Colonic mucosa (tissue), 4 donors: ENCODE measurements at regions not wholly inside any gene's neighbourhood (a gene's known extent, or its start where the extent isn't known, plus 50 kb on each side); places are given as distances from the start of the nearest gene placed in this dataset.
"Not testable (repeated sequence)": the region's sequence is repeated elsewhere in the genome, so short reads cannot be mapped to it uniquely, and the experiment has no call there.

Experiments used
- DNase-seq: peaks from one replicate; pipeline ENCODE4 v3.0.0-alpha.2; 2020
- H3K27ac ChIP-seq: fragments of 200-600 bp; one replicate; pipeline ENCODE4 v1.8.0; 2021
- H3K27me3 ChIP-seq: fragments of 200-600 bp; one replicate; pipeline ENCODE4 v1.8.0; 2021
- H3K36me3 ChIP-seq: fragments of 200-600 bp; one replicate; pipeline ENCODE4 v1.8.0; 2021
- H3K4me1 ChIP-seq: fragments of 200-600 bp; one replicate; pipeline ENCODE4 v1.8.0; 2021; ENCODE audit warnings: mild to moderate bottlenecking
- H3K4me3 ChIP-seq: fragments of 200-600 bp; one replicate; pipeline ENCODE4 v1.8.0; 2021
- H3K9ac ChIP-seq, 2 donors: one replicate each; pipeline ENCODE4 v1.7.0; 2013; ENCODE audit warnings: control low read depth in 2 of 2, low read depth in 2 of 2, low read length in 2 of 2
- H3K9me3 ChIP-seq: fragments of 200-600 bp; one replicate; pipeline ENCODE4 v1.8.0; 2021
- CTCF ChIP-seq: fragments of 200-600 bp; IDR thresholded peaks from one replicate; pipeline ENCODE4 v1.8.0; 2022; ENCODE audit warnings: antibody characterized with exemption, mild to moderate bottlenecking
- intact Hi-C: fragments of 100-400 bp; cut with DNase I; formaldehyde crosslinking; loops from one replicate; pipeline ENCODE4 v1.14.1; 2022
- donor health status: healthy.
- donor health status: DM: no; HTN: no; CAD: no.
- donor health status: DM: no; HTN: no; CAD: no.

- Histone ChIP-seq H3K36me3 (no peaks in the 10 kb centered on the region), H3K27me3 (no peaks in the 10 kb centered on the region), H3K27ac (no peak overlapping the region), H3K4me3 (no peak overlapping the region), H3K4me1 (no peaks in the 10 kb centered on the region), H3K9ac (no peak overlapping the region), H3K9me3 (no peaks in the 10 kb centered on the region)
- DNase-seq: no peak
- no peak for TF ChIP-seq CTCF
- intact Hi-C loops: no loop called here
These were observed 252.3 kb upstream of the KCNG1 start for GRCh38 chr20:51275181-51275580.

GRCh38 chr20:51272401-51272800 lies 249.5 kb upstream of the KCNG1 start:
- no peak for TF ChIP-seq CTCF
- no peaks in the 10 kb centered on the region for H3K9me3 ChIP-seq
- H3K4me1 ChIP-seq: no peaks in the 10 kb centered on the region
- H3K9ac ChIP-seq: no peak overlapping the region
- H3K4me3 ChIP-seq: no peak overlapping the region
- no peak overlapping the region for H3K27ac ChIP-seq
- no peak for DNase-seq
- H3K36me3 ChIP-seq: no peaks in the 10 kb centered on the region
- intact Hi-C loops: no loop called here
- no peaks in the 10 kb centered on the region for H3K27me3 ChIP-seq

- no peak overlapping the region for H3K27ac ChIP-seq
- H3K36me3 ChIP-seq: no peaks in the 10 kb centered on the region
- intact Hi-C loops: no loop called here
- TF ChIP-seq CTCF: no peak
- no peaks in the 10 kb centered on the region for H3K9me3 ChIP-seq
- no peaks in the 10 kb centered on the region for H3K27me3 ChIP-seq
- H3K4me1 ChIP-seq: no peaks in the 10 kb centered on the region
- no peak overlapping the region for H3K4me3 ChIP-seq
- DNase-seq: no peak
- H3K9ac ChIP-seq: no peak overlapping the region
These were observed 249.0 kb upstream of the KCNG1 start for GRCh38 chr20:51271931-51272330.

DNA sequence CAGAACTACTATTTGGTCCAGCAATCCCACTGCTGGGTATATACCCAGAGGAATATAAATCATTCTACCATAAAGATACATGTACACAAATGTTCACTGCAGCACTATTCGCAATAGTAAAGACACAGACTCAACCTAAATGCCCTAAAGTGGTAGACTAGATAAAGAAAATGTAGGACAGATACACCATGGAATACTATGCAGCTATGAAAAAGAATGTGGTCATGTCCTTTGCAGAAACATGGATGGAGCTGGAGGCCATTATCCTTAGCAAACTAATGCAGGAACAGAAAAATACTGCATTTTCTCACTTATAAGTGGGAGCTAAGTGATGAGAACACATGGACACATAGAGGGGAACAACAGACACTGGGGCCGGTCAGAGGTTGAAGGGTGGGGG lies 248.4 kb upstream of the KCNG1 start:
- DNase-seq, H3K27me3 ChIP-seq: not testable (repeated sequence)

DNA sequence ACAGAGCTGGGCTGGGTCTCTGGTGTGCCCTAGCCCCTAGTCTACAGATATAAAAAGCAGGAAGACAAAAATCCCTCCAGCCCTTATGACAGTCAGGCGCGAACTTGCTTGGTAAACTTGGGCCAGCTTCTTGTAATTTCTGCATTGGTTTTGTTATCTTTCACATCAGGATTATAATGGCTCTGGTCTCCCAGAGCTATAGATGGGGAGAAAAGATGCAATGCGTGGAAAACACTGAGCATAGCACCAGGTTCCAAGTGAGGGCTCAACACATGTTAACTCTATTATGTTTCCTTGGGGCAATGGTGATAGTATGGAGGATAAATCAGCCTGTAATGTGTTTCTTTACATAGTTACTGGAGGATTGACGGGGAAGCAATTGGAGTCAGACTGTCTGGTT lies 246.8 kb upstream of the KCNG1 start:
- no peak for DNase-seq
- Histone ChIP-seq H3K4me1 (no peaks in the 10 kb centered on the region), H3K9ac (no peak overlapping the region), H3K4me3 (no peak overlapping the region), H3K27ac (no peak overlapping the region), H3K9me3 (no peaks in the 10 kb centered on the region), H3K36me3 (no peaks in the 10 kb centered on the region), H3K27me3 (no peaks in the 10 kb centered on the region)
- intact Hi-C loops: no loop called here
- no peak for TF ChIP-seq CTCF

More for the DNA sequence above, 248.4 kb upstream of the KCNG1 start:
- H3K27ac ChIP-seq, H3K36me3 ChIP-seq, H3K9ac ChIP-seq, intact Hi-C loops, H3K9me3 ChIP-seq, H3K4me3 ChIP-seq, H3K4me1 ChIP-seq: not testable (repeated sequence)

DNA sequence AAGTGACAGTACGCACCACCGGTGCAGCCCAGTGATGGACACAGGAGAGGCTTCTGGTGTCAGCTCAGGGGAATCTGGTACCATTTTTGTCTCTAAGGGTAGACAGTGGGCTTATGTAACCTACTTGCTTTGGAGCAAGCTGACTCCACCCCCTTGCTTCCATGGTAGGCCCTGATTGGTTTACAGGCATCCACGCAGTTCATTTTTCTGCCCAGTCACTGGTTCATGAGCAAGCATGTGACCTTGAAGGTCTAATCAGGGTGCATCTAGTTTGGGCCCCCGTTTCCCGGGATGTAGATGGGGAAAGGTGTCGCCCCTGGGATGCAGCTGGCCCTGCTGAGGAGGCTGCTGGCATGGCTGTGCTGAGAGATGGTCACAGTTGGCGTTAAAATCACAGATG lies 244.8 kb upstream of the KCNG1 start:
- DNase-seq: no peak
- no peaks in the 10 kb centered on the region for H3K4me1 ChIP-seq
- TF ChIP-seq CTCF: no peak
- H3K27me3 ChIP-seq: no peaks in the 10 kb centered on the region
- no peaks in the 10 kb centered on the region for H3K9me3 ChIP-seq
- no peak overlapping the region for H3K4me3 ChIP-seq
- H3K36me3 ChIP-seq: no peaks in the 10 kb centered on the region
- no peak overlapping the region for H3K9ac ChIP-seq
- H3K27ac ChIP-seq: no peak overlapping the region
- intact Hi-C loops: no loop called here
